Cardiac fibroblast (primary cell): ENCODE measurements at regions not wholly inside any gene's neighbourhood (a gene's known extent, or its start where the extent isn't known, plus 50 kb on each side); places are given as distances from the start of the nearest gene placed in this dataset.

Experiments
- DNase-seq, 2 donors: peaks; one replicate each; pipeline versions ENCODE4 v3.0.0 to v3.0.0-alpha.2; 2010; ENCODE audit warnings: low read depth in 2 of 2
- H3K4me3 ChIP-seq, 2 donors: replicated peaks in 1 of 2; 1 replicate in 1 of 2; 2 replicates in 1 of 2; pipeline ENCODE4 v1.5.1; 2011; ENCODE audit warnings: low read depth in 2 of 2, low read length in 2 of 2, mild to moderate bottlenecking in 2 of 2, moderate library complexity in 1 of 2
- CTCF ChIP-seq: IDR thresholded peaks from one replicate; pipeline ENCODE4 v1.5.1; 2011; ENCODE audit warnings: low read depth, mild to moderate bottlenecking, low read length, inconsistent platforms

- TF ChIP-seq CTCF = no peak
- no peak overlapping the region for H3K4me3 ChIP-seq
- DNase-seq = no peak
Measured at GRCh38 chr14:104519721-104520120, 59.8 kb upstream of the C14orf180 start.

GRCh38 chr14:104520620-104521410, 58.7 kb upstream of the C14orf180 start:
- no peak overlapping the region for H3K4me3 ChIP-seq
- TF ChIP-seq CTCF = no peak
- no peak for DNase-seq

- no peak overlapping the region for H3K4me3 ChIP-seq
- no peak for DNase-seq
- no peak for TF ChIP-seq CTCF
Measured at GRCh38 chr14:104521816-104522745, 57.5 kb upstream of the C14orf180 start.

- no peak for TF ChIP-seq CTCF
- no peak overlapping the region for H3K4me3 ChIP-seq
- no peak for DNase-seq
Measured at GRCh38 chr14:104522926-104523545, 56.5 kb upstream of the C14orf180 start.

- no peak for TF ChIP-seq CTCF
- no peak for DNase-seq
- no peak overlapping the region for H3K4me3 ChIP-seq
Measured at GRCh38 chr14:104523546-104523935, 56.0 kb upstream of the C14orf180 start.

GRCh38 chr14:104524726-104525125, 54.8 kb upstream of the C14orf180 start:
- DNase-seq = no peak
- no peak for TF ChIP-seq CTCF

More at GRCh38 chr14:104524726-104525125, 54.8 kb upstream of the C14orf180 start:
- no peak overlapping the region for H3K4me3 ChIP-seq
